ENCODE measurements at regions not wholly inside any gene's neighbourhood (a gene's known extent, or its start where the extent isn't known, plus 50 kb on each side); places are given as distances from the start of the nearest gene placed in this dataset.

GRCh38 chr2:196315388-196316049 is 144.1 kb upstream of the STK17B start:
- H3K27ac Mint-ChIP-seq (ENCODE audit: unreplicated experiment), result peak overlapping the region; percentile 22
- H3K27me3 Mint-ChIP-seq (ENCODE audit: low read depth), result no peaks in the 10 kb centered on the region
- no peak overlapping the region for H3K4me3 Mint-ChIP-seq
- no peaks in the 10 kb centered on the region for H3K4me1 Mint-ChIP-seq
- H3K9me3 Mint-ChIP-seq, result no peaks in the 10 kb centered on the region
- peaks cover 3% of the 10 kb centered on the region for H3K36me3 Mint-ChIP-seq (ENCODE audit: low read depth)
- TF ChIP-seq CTCF (conservative IDR thresholded peaks at IDR 0.05), result no peak
- DNase-seq (ENCODE audit: low read depth, low spot score), result no peak

DNA sequence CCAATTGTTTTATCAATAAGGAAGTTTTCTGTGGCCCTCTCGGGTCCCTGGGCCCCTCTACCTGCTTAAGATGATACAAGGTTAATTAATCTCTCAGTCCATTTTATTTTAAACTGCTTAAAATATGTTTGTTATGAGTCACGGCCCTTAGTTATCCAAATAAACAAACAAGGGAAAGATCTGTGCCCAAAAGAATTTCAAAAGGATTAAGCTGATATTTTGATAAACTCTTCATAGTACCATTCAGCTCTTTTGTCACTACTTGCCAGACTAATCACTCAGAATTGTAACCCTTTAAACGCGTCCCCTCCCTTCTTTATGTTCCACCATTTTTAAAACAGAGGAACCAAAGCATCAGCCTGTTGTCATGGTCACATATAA is 144.7 kb upstream of the STK17B start:
- Mint-ChIP-seq H3K4me1 (no peaks in the 10 kb centered on the region), H3K4me3 (no peak overlapping the region), H3K27ac (ENCODE audit: unreplicated experiment) (peak overlapping the region; percentile 22), H3K9me3 (no peaks in the 10 kb centered on the region), H3K27me3 (ENCODE audit: low read depth) (no peaks in the 10 kb centered on the region), H3K36me3 (ENCODE audit: low read depth) (peaks cover 3% of the 10 kb centered on the region)
- DNase-seq (ENCODE audit: low read depth, low spot score), result no peak
- no peak for TF ChIP-seq CTCF (conservative IDR thresholded peaks at IDR 0.05)

- peaks cover 10% of the 10 kb centered on the region for H3K4me1 Mint-ChIP-seq
- H3K27ac Mint-ChIP-seq (ENCODE audit: unreplicated experiment), result no peak overlapping the region
- H3K4me3 Mint-ChIP-seq, result no peak overlapping the region
- H3K36me3 Mint-ChIP-seq (ENCODE audit: low read depth), result peaks cover 3% of the 10 kb centered on the region
- DNase-seq (ENCODE audit: low read depth, low spot score), result no peak
- H3K27me3 Mint-ChIP-seq (ENCODE audit: low read depth), result no peaks in the 10 kb centered on the region
- H3K9me3 Mint-ChIP-seq, result no peaks in the 10 kb centered on the region
- no peak for TF ChIP-seq CTCF (conservative IDR thresholded peaks at IDR 0.05)
Observed at GRCh38 chr2:196318517-196319377, 147.4 kb upstream of the STK17B start.

DNA sequence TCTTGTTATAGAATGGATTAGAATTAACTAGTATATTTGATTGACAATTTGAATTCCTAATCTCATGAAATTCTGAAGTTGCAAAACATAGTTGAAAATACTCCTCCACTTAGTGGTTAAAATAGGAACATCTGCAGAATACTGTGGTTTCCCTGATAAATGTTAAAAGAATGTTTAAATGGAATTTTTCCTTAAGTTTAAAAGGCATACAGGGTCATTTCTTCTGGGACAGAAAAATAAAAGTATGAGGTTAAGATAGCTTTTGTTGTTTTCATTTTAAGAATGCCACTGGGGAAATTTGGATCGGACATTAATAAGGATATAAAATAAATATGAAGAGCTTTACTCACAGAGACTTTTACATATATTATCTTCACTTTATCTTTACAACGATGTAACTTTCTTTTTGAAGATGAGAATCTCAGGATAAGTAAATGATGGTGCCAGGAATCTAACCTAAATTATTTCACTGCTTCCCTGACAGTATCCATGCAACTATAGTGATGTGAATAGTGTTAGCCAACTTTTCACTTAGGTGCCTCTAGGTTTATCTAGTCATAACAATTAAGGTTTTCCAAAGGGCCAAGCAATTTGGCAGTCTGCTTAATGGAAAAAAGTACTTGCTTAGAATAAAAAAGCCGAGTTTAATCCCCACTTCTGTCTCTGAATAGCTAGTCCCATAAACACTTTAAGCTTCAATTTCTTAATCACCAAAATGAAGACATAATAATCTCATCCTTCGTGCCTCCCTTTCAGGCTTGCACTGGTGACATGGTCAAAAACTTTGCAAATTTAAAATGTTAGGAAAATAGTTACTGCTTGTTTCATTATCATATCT is 151.8 kb upstream of the STK17B start:
- Mint-ChIP-seq H3K36me3 (ENCODE audit: low read depth) (no peaks in the 10 kb centered on the region), H3K4me1 (peaks cover 13% of the 10 kb centered on the region), H3K27me3 (ENCODE audit: low read depth) (no peaks in the 10 kb centered on the region), H3K4me3 (no peak overlapping the region), H3K27ac (ENCODE audit: unreplicated experiment) (no peak overlapping the region), H3K9me3 (no peaks in the 10 kb centered on the region)
- DNase-seq (ENCODE audit: low read depth, low spot score), result no peak
- TF ChIP-seq CTCF (conservative IDR thresholded peaks at IDR 0.05), result no peak

GRCh38 chr2:196324211-196324610 is 152.8 kb upstream of the STK17B start:
- Mint-ChIP-seq H3K27me3 (ENCODE audit: low read depth) (no peaks in the 10 kb centered on the region), H3K36me3 (ENCODE audit: low read depth) (no peaks in the 10 kb centered on the region), H3K9me3 (no peaks in the 10 kb centered on the region), H3K4me1 (peaks cover 13% of the 10 kb centered on the region), H3K4me3 (no peak overlapping the region), H3K27ac (ENCODE audit: unreplicated experiment) (no peak overlapping the region)
- no peak for DNase-seq (ENCODE audit: low read depth, low spot score)
- no peak for TF ChIP-seq CTCF (conservative IDR thresholded peaks at IDR 0.05)
